OCI-LY1 (cell line): ENCODE measurements at regions not wholly inside any gene's neighbourhood (a gene's known extent, or its start where the extent isn't known, plus 50 kb on each side); places are given as distances from the start of the nearest gene placed in this dataset.

Source experiments
- H2AFZ ChIP-seq: fragments of 200-600 bp; sonication (generic), shearing (Covaris generic); 2 replicates; pipeline ENCODE4 v1.6.0; 2014; ENCODE audit warnings: antibody characterized with exemption, mild to moderate bottlenecking, low read length
- H3F3A ChIP-seq: fragments of 200-600 bp; sonication (generic), shearing (Covaris generic); 2 replicates; pipeline ENCODE4 v1.6.0; 2014; ENCODE audit warnings: mild to moderate bottlenecking, antibody characterized with exemption, low read length, moderate library complexity; ENCODE audit not compliant: insufficient read depth
- H3K27ac ChIP-seq: fragments of 200-600 bp; sonication (generic); 2 replicates; pipeline ENCODE4 v1.5.1; 2014; ENCODE audit warnings: low read length, mixed run types, mild to moderate bottlenecking, low read depth; ENCODE audit not compliant: poor library complexity, severe bottlenecking
- H3K27me3 ChIP-seq: fragments of 200-600 bp; sonication (generic); 2 replicates; pipeline ENCODE4 v1.6.0; 2014; ENCODE audit warnings: antibody characterized with exemption, mild to moderate bottlenecking, low read length, moderate library complexity; ENCODE audit not compliant: insufficient read depth
- H3K36me3 ChIP-seq: fragments of 200-600 bp; sonication (generic); 2 replicates; pipeline ENCODE4 v1.6.1; 2014; ENCODE audit warnings: mild to moderate bottlenecking, antibody characterized with exemption, low read length, moderate library complexity, mixed read lengths; ENCODE audit not compliant: insufficient read depth
- H3K4me1 ChIP-seq: fragments of 200-600 bp; sonication (generic); 2 replicates; pipeline ENCODE4 v1.5.1; 2014; ENCODE audit warnings: mild to moderate bottlenecking, low read length, moderate library complexity; ENCODE audit not compliant: insufficient read depth, severe bottlenecking
- H3K4me2 ChIP-seq: fragments of 200-600 bp; sonication (generic), shearing (Covaris generic); 2 replicates; pipeline ENCODE4 v1.6.1; 2014; ENCODE audit warnings: low read length
- H3K4me3 ChIP-seq: fragments of 200-600 bp; sonication (generic); 2 replicates; pipeline ENCODE4 v1.5.1; 2014; ENCODE audit warnings: low read length, low read depth, mild to moderate bottlenecking, mixed read lengths; ENCODE audit not compliant: poor library complexity, severe bottlenecking
- H3K79me2 ChIP-seq: fragments of 200-600 bp; shearing (Covaris generic); 2 replicates; pipeline ENCODE4 v1.6.1; 2016; ENCODE audit warnings: mixed run types, low read length, mixed read lengths; ENCODE audit not compliant: insufficient read depth
- H3K9ac ChIP-seq: fragments of 200-600 bp; sonication (generic), shearing (Covaris generic); 2 replicates; pipeline ENCODE4 v1.6.1; 2014; ENCODE audit warnings: mild to moderate bottlenecking, low read length, mixed read lengths
- H3K9me2 ChIP-seq: fragments of 200-600 bp; sonication (generic), shearing (Covaris generic); 2 replicates; pipeline ENCODE4 v1.6.1; 2014; ENCODE audit warnings: low read depth, mild to moderate bottlenecking, low read length, mixed read lengths
- H3K9me3 ChIP-seq: fragments of 200-600 bp; shearing (Covaris generic); 2 replicates; pipeline ENCODE4 v1.6.1; 2014; ENCODE audit warnings: low read length, mixed read lengths
- H4K20me1 ChIP-seq: fragments of 200-600 bp; sonication (generic), shearing (Covaris generic); 2 replicates; pipeline ENCODE4 v1.6.0; 2016; ENCODE audit warnings: mild to moderate bottlenecking, low read length; ENCODE audit not compliant: insufficient read depth
- EZH2 ChIP-seq: fragments of 200-600 bp; sonication (generic), shearing (Covaris generic); IDR thresholded peaks from 2 replicates; pipeline ENCODE4 v1.8.0; 2017; ENCODE audit warnings: borderline replicate concordance, mixed run types, mild to moderate bottlenecking, antibody characterized with exemption, low read length, moderate library complexity, mixed read lengths
- TF ChIP-seq, protein P1 (sequence below): fragments of 200-600 bp; sonication (generic), shearing (Covaris generic); IDR thresholded peaks from 2 replicates; pipeline ENCODE4 v1.5.1; 2017; ENCODE audit warnings: mild to moderate bottlenecking, antibody characterized with exemption, low read length, moderate library complexity, mixed read lengths

DNA sequence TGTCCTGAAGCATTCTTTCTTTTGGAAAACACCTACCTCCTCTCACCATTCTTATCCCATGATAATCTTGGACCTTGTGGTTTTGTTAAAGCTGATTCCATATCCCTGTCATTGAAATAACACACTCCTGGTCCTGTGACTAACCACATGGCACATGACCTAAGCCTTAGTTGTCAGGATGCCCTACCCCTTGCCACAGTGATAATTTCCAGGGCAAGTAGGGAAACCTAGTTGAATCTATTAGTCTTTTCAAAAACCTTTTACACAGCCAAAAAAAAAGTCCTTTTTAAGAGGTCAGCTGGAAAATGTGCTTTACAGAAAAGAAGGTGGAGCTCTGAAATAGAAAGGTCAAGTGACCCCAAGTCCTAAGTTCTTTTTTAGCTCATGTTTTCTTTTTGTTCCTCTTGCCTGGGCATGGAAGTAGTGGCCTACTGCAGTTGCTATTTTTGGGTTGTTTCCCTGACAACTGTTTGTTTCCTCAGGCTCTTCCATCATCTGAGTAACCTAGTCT is 608.4 kb downstream of the LRFN5 start:
- no peaks in the 10 kb centered on the region for H3F3A ChIP-seq
- H3K36me3 ChIP-seq = no peaks in the 10 kb centered on the region
- no peak for TF ChIP-seq EZH2
- TF ChIP-seq, protein P1, sequence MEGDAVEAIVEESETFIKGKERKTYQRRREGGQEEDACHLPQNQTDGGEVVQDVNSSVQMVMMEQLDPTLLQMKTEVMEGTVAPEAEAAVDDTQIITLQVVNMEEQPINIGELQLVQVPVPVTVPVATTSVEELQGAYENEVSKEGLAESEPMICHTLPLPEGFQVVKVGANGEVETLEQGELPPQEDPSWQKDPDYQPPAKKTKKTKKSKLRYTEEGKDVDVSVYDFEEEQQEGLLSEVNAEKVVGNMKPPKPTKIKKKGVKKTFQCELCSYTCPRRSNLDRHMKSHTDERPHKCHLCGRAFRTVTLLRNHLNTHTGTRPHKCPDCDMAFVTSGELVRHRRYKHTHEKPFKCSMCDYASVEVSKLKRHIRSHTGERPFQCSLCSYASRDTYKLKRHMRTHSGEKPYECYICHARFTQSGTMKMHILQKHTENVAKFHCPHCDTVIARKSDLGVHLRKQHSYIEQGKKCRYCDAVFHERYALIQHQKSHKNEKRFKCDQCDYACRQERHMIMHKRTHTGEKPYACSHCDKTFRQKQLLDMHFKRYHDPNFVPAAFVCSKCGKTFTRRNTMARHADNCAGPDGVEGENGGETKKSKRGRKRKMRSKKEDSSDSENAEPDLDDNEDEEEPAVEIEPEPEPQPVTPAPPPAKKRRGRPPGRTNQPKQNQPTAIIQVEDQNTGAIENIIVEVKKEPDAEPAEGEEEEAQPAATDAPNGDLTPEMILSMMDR = no peak
- H3K9ac ChIP-seq = no peak overlapping the region
- no peaks in the 10 kb centered on the region for H3K9me3 ChIP-seq
- no peak overlapping the region for H3K4me2 ChIP-seq
- H3K27ac ChIP-seq = no peak overlapping the region
- no peaks in the 10 kb centered on the region for H3K27me3 ChIP-seq
- no peaks in the 10 kb centered on the region for H4K20me1 ChIP-seq
- H3K9me2 ChIP-seq = no peaks in the 10 kb centered on the region
- H3K79me2 ChIP-seq = no peaks in the 10 kb centered on the region
- no peak overlapping the region for H2AFZ ChIP-seq
- H3K4me1 ChIP-seq = no peaks in the 10 kb centered on the region
- H3K4me3 ChIP-seq = no peak overlapping the region

DNA sequence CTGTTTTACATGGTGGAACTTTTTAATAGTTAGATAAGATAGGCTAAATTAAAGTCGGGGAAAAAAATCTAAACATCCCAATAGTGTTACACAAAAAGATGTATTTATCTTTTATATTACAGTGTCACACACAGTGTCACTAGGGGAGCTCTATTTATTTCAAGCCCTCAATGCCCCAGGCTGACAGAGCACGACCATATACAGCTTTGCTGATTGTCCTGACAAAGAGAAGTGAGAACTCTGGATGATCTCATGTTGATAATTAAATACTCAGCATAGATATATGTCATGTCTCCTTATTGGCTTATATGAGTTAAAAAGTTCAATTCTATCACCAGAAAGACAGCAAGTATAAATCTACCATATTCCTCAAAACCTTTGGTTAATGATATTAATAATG is 594.3 kb downstream of the LRFN5 start:
- Histone ChIP-seq H4K20me1 (no peaks in the 10 kb centered on the region), H3K9ac (no peak overlapping the region), H2AFZ (no peak overlapping the region), H3K9me3 (no peaks in the 10 kb centered on the region), H3K4me1 (no peaks in the 10 kb centered on the region), H3K27ac (no peak overlapping the region), H3K79me2 (no peaks in the 10 kb centered on the region), H3K27me3 (no peaks in the 10 kb centered on the region), H3K9me2 (no peaks in the 10 kb centered on the region), H3K4me2 (no peak overlapping the region), H3K36me3 (no peaks in the 10 kb centered on the region), H3K4me3 (no peak overlapping the region), H3F3A (no peaks in the 10 kb centered on the region)
- TF ChIP-seq EZH2 = no peak
- TF ChIP-seq, protein P1 = peak; percentile 7; the same call in 1 of the 2 replicates

DNA sequence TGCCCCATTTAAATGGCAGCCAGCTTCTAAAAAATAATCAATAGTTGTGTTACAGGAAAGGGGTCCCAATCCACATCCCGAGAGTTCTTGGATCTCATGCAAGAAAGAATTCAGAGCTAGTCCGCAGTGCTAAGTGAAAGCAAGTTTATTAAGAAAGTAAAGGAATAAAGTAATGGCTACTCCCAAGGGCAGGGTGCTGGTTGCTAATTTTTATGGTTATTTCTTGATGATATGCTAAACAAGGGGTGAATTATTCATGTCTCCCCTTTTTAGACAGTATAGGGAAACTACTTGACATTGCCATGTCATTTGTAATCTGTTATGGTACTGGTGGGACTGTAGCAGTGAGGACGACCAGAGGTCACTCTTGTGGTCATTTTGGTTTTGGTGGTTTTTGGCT is 591.3 kb downstream of the LRFN5 start:
- H3K79me2 ChIP-seq = no peaks in the 10 kb centered on the region
- H3K27me3 ChIP-seq = no peaks in the 10 kb centered on the region
- H4K20me1 ChIP-seq = no peaks in the 10 kb centered on the region
- no peak overlapping the region for H3K27ac ChIP-seq
- H3K4me1 ChIP-seq = no peaks in the 10 kb centered on the region
- no peak overlapping the region for H3K4me2 ChIP-seq
- H3K9me2 ChIP-seq = no peaks in the 10 kb centered on the region
- H3K9ac ChIP-seq = no peak overlapping the region
- H3K9me3 ChIP-seq = no peaks in the 10 kb centered on the region
- no peaks in the 10 kb centered on the region for H3K36me3 ChIP-seq
- H3K4me3 ChIP-seq = no peak overlapping the region
- no peak overlapping the region for H2AFZ ChIP-seq
- TF ChIP-seq, protein P1 = no peak
- no peak for TF ChIP-seq EZH2
- no peaks in the 10 kb centered on the region for H3F3A ChIP-seq
